Panc1 (cell line): ENCODE measurements at regions not wholly inside any gene's neighbourhood (a gene's known extent, or its start where the extent isn't known, plus 50 kb on each side); places are given as distances from the start of the nearest gene placed in this dataset.

ENCODE experiments used
- TF ChIP-seq, protein P1 (sequence below): fragments of 450-650 bp; IDR thresholded peaks from 2 replicates; pipeline ENCODE4 v1.5.1; 2017; ENCODE audit warnings: mild to moderate bottlenecking
- TF ChIP-seq, protein P2 (sequence below), 2 experiments: IDR thresholded peaks; 2 replicates each; pipeline ENCODE4 v1.6.1; 2011 to 2012; ENCODE audit warnings: low read depth in 2 of 2, control low read depth in 1 of 2, low read length in 1 of 2, mild to moderate bottlenecking in 1 of 2, moderate library complexity in 1 of 2; ENCODE audit not compliant: insufficient read depth in 1 of 2

DNA sequence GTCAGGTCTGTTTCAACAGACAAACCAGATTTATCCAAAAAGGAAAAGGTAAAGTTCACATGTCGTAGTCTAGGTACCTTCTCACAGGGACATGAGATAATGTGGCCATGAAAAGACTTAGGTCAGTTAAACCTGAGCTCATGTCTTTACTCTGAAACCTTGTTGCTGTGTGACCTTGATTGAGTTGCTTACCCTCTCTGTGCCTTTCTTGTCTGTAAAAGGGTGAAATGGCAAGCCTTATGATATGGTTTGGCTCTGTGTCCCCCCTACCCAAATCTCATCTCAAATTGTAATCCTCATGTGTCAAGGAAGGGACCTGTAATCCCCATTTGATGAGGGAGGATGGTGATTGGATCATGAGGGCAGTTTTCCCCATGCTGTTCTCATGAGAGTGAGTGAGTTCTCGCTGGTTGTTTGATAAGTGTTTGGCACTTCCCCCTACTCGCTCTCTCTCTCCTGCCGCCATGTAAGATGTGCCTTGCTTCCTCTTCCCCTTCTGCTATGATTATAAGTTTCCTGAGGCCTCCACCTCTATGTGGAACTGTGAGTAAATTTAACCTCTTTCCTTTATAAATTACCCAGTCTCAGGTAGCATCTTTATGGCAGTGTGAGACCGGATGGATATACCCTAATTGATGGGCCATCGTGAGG, 299.8 kb downstream of the ADGRD1 start:
- TF ChIP-seq, protein P1, sequence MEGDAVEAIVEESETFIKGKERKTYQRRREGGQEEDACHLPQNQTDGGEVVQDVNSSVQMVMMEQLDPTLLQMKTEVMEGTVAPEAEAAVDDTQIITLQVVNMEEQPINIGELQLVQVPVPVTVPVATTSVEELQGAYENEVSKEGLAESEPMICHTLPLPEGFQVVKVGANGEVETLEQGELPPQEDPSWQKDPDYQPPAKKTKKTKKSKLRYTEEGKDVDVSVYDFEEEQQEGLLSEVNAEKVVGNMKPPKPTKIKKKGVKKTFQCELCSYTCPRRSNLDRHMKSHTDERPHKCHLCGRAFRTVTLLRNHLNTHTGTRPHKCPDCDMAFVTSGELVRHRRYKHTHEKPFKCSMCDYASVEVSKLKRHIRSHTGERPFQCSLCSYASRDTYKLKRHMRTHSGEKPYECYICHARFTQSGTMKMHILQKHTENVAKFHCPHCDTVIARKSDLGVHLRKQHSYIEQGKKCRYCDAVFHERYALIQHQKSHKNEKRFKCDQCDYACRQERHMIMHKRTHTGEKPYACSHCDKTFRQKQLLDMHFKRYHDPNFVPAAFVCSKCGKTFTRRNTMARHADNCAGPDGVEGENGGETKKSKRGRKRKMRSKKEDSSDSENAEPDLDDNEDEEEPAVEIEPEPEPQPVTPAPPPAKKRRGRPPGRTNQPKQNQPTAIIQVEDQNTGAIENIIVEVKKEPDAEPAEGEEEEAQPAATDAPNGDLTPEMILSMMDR = no peak
- TF ChIP-seq, protein P2, sequence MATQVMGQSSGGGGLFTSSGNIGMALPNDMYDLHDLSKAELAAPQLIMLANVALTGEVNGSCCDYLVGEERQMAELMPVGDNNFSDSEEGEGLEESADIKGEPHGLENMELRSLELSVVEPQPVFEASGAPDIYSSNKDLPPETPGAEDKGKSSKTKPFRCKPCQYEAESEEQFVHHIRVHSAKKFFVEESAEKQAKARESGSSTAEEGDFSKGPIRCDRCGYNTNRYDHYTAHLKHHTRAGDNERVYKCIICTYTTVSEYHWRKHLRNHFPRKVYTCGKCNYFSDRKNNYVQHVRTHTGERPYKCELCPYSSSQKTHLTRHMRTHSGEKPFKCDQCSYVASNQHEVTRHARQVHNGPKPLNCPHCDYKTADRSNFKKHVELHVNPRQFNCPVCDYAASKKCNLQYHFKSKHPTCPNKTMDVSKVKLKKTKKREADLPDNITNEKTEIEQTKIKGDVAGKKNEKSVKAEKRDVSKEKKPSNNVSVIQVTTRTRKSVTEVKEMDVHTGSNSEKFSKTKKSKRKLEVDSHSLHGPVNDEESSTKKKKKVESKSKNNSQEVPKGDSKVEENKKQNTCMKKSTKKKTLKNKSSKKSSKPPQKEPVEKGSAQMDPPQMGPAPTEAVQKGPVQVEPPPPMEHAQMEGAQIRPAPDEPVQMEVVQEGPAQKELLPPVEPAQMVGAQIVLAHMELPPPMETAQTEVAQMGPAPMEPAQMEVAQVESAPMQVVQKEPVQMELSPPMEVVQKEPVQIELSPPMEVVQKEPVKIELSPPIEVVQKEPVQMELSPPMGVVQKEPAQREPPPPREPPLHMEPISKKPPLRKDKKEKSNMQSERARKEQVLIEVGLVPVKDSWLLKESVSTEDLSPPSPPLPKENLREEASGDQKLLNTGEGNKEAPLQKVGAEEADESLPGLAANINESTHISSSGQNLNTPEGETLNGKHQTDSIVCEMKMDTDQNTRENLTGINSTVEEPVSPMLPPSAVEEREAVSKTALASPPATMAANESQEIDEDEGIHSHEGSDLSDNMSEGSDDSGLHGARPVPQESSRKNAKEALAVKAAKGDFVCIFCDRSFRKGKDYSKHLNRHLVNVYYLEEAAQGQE (IDR thresholded peaks at IDR 0.05; ENCODE audit: insufficient read depth in 1 of 2, low read depth in 2 of 2, low read length in 1 of 2) = no peak
